GM21526 (cell line): ENCODE measurements at regions not wholly inside any gene's neighbourhood (a gene's known extent, or its start where the extent isn't known, plus 50 kb on each side); places are given as distances from the start of the nearest gene placed in this dataset.
"Not testable (repeated sequence)": the region's sequence is repeated elsewhere in the genome, so short reads cannot be mapped to it uniquely, and the experiment has no call there.

Source experiments
- ATAC-seq: cut with Tn5 transposase; IDR thresholded peaks from one replicate; pipeline ENCODE4 v1.9.1; 2021; ENCODE audit warnings: moderate library complexity; ENCODE audit not compliant: unreplicated experiment, low FRiP score

GRCh38 chr3:116981089-116981488, 271.5 kb downstream of the TUSC7 start:
- no peak for ATAC-seq

GRCh38 chr3:116984301-116984700, 274.7 kb downstream of the TUSC7 start:
- ATAC-seq, result no peak

GRCh38 chr3:116994351-116994879, 284.8 kb downstream of the TUSC7 start:
- ATAC-seq, result no peak

GRCh38 chr3:117003501-117003900, 293.9 kb downstream of the TUSC7 start:
- no peak for ATAC-seq

- no peak for ATAC-seq
These were observed 295.7 kb downstream of the TUSC7 start for GRCh38 chr3:117005274-117005673.

GRCh38 chr3:117005911-117006522, 296.4 kb downstream of the TUSC7 start:
- ATAC-seq, result no peak

GRCh38 chr3:117010318-117010717, 300.7 kb downstream of the TUSC7 start:
- ATAC-seq, result no peak

- ATAC-seq, result no peak
These were observed 302.2 kb downstream of the TUSC7 start for GRCh38 chr3:117011687-117012250.

GRCh38 chr3:117016378-117016777, 306.8 kb downstream of the TUSC7 start:
- ATAC-seq, result no peak

GRCh38 chr3:117017135-117017894, 307.7 kb downstream of the TUSC7 start:
- ATAC-seq, result peak; percentile 75

GRCh38 chr3:117018655-117019054, 309.1 kb downstream of the TUSC7 start:
- no peak for ATAC-seq

- ATAC-seq, result peak; percentile 80
These were observed 309.6 kb downstream of the TUSC7 start for GRCh38 chr3:117019082-117019713.

GRCh38 chr3:117026401-117026800, 316.8 kb downstream of the TUSC7 start:
- ATAC-seq, result no peak

- ATAC-seq, result no peak
These were observed 326.2 kb downstream of the TUSC7 start for GRCh38 chr3:117035745-117036144.

GRCh38 chr3:117036259-117036799, 326.8 kb downstream of the TUSC7 start:
- ATAC-seq, result no peak

- ATAC-seq, result no peak
These were observed 335.6 kb downstream of the TUSC7 start for GRCh38 chr3:117045143-117045542.

- ATAC-seq, result no peak
These were observed 338.5 kb downstream of the TUSC7 start for GRCh38 chr3:117047951-117048705.

GRCh38 chr3:117052395-117052794, 342.8 kb downstream of the TUSC7 start:
- no peak for ATAC-seq

- ATAC-seq, result no peak
These were observed 345.0 kb downstream of the TUSC7 start for GRCh38 chr3:117054556-117054955.

GRCh38 chr3:117056946-117057345, 347.4 kb downstream of the TUSC7 start:
- not testable (repeated sequence) for ATAC-seq
